ENCODE measurements at regions not wholly inside any gene's neighbourhood (a gene's known extent, or its start where the extent isn't known, plus 50 kb on each side); places are given as distances from the start of the nearest gene placed in this dataset.

- ATAC-seq (no peak), DNase-seq (no peak)
- TF ChIP-seq CTCF (IDR thresholded peaks at IDR 0.05), result no peak
- H3K9me3 ChIP-seq, result no peaks in the 10 kb centered on the region
- intact Hi-C loops (cut with DNase I), result no loop called here
- no peak overlapping the region for H3K27ac ChIP-seq
- H3K36me3 ChIP-seq (ENCODE audit: insufficient read depth in 1 of 2, low read depth in 1 of 2), result no peaks in the 10 kb centered on the region
- WGBS, 3 donors, result 0 to 1% (median 0%) methylated on average over 1 of the region's 1 CpG
- H3K4me3 ChIP-seq, result no peak overlapping the region
- no peaks in the 10 kb centered on the region for H3K4me1 ChIP-seq
- no peaks in the 10 kb centered on the region for H3K27me3 ChIP-seq (ENCODE audit: insufficient read depth in 3 of 3, low read length in 2 of 3)
These were observed 416.3 kb downstream of the PCDH10 start for GRCh38 chr4:133565379-133565778.

DNA sequence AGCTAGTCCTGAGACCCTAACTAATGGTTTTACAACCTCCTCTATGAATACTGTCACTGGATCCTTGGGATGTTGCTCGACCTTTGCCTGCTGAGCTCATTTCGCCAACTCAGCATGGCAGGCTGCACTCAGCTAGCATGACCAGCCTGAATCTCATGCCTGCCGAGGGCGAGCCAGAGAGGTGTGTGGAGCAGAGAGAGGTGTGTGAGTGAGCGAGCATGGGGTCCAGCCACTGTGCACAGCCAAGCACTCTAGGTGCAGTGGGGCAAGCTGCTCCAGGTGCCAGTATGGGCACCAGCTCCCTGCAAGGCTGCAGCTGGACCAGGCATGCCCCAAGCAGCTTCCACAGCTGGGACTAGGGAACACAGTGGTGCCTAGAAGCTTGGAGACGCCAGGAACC, 410.9 kb downstream of the PCDH10 start:
- no peak for DNase-seq
- WGBS, 3 donors, result 49 to 68% (median 58%) methylated on average over 6 of the region's 6 CpGs
- intact Hi-C loops (cut with DNase I), result no loop called here
- H3K9me3 ChIP-seq, result no peaks in the 10 kb centered on the region
- H3K4me1 ChIP-seq, result no peaks in the 10 kb centered on the region
- H3K27ac ChIP-seq, result no peak overlapping the region
- H3K27me3 ChIP-seq (ENCODE audit: insufficient read depth in 3 of 3, low read length in 2 of 3), result no peaks in the 10 kb centered on the region
- no peak overlapping the region for H3K4me3 ChIP-seq
- no peaks in the 10 kb centered on the region for H3K36me3 ChIP-seq (ENCODE audit: insufficient read depth in 1 of 2, low read depth in 1 of 2)
- ATAC-seq, result no peak
- TF ChIP-seq CTCF (IDR thresholded peaks at IDR 0.05), result no peak

DNA sequence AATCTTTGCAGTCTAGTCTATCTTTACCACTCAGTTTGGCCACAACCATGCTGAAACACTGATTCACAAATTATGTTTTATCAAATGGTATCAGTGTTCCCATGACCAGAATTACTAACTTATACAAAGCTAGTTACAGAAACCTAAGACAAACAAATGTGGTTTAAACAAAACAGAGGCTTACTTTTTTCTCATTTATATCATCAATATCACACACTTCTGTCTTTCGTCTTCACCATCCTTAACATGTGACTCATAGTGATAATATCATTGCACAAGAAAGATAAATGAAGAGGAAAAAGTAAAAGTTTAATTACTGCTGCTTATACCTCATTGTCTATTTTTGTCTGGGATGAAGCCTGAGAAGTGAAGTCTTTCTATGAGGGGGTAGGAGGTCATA, 406.6 kb downstream of the PCDH10 start:
- Histone ChIP-seq H3K27me3 (ENCODE audit: insufficient read depth in 3 of 3, low read length in 2 of 3) (no peaks in the 10 kb centered on the region), H3K4me1 (no peaks in the 10 kb centered on the region), H3K9me3 (no peaks in the 10 kb centered on the region), H3K27ac (no peak overlapping the region), H3K36me3 (ENCODE audit: insufficient read depth in 1 of 2, low read depth in 1 of 2) (no peaks in the 10 kb centered on the region), H3K4me3 (no peak overlapping the region)
- intact Hi-C loops (cut with DNase I), result no loop called here
- 84 to 93% (median 87%) methylated on average over 1 of the region's 1 CpG for WGBS, 3 donors
- no peak for TF ChIP-seq CTCF (IDR thresholded peaks at IDR 0.05)
- DNase-seq, result no peak
- no peak for ATAC-seq

GRCh38 chr4:133550436-133550835, 401.3 kb downstream of the PCDH10 start:
- WGBS, 3 donors, result 62 to 76% (median 72%) methylated on average over 4 of the region's 4 CpGs
- Histone ChIP-seq H3K27ac (no peak overlapping the region), H3K36me3 (ENCODE audit: insufficient read depth in 1 of 2, low read depth in 1 of 2) (no peaks in the 10 kb centered on the region), H3K9me3 (no peaks in the 10 kb centered on the region), H3K27me3 (ENCODE audit: insufficient read depth in 3 of 3, low read length in 2 of 3) (no peaks in the 10 kb centered on the region), H3K4me3 (no peak overlapping the region), H3K4me1 (no peaks in the 10 kb centered on the region)
- ATAC-seq (no peak), DNase-seq (no peak)
- TF ChIP-seq CTCF (IDR thresholded peaks at IDR 0.05), result no peak
- intact Hi-C loops (cut with DNase I), result no loop called here

GRCh38 chr4:133544097-133544496, 395.0 kb downstream of the PCDH10 start:
- Histone ChIP-seq H3K9me3 (no peaks in the 10 kb centered on the region), H3K4me1 (no peaks in the 10 kb centered on the region), H3K4me3 (no peak overlapping the region), H3K27me3 (ENCODE audit: insufficient read depth in 3 of 3, low read length in 2 of 3) (no peaks in the 10 kb centered on the region), H3K27ac (no peak overlapping the region), H3K36me3 (ENCODE audit: insufficient read depth in 1 of 2, low read depth in 1 of 2) (no peaks in the 10 kb centered on the region)
- intact Hi-C loops (cut with DNase I), result no loop called here
- DNase-seq (no peak), ATAC-seq (no peak)
- no peak for TF ChIP-seq CTCF (IDR thresholded peaks at IDR 0.05)
- 86 to 87% (median 87%) methylated on average over 4 of the region's 4 CpGs for WGBS, 3 donors
